ENCODE measurements at regions not wholly inside any gene's neighbourhood (a gene's known extent, or its start where the extent isn't known, plus 50 kb on each side); places are given as distances from the start of the nearest gene placed in this dataset.
A peak's percentile ranks its signal among the peaks of the same experiment; 100 is the strongest.

- no peak for DNase-seq
Measured at GRCh38 chrX:40485102-40485826, 95.5 kb upstream of the ATP6AP2 start.

GRCh38 chrX:40484408-40485091 is 96.2 kb upstream of the ATP6AP2 start:
- DNase-seq: no peak

- DNase-seq: no peak
Measured at GRCh38 chrX:40483502-40483901, 97.3 kb upstream of the ATP6AP2 start.

GRCh38 chrX:40479777-40480318 is 100.9 kb upstream of the ATP6AP2 start:
- DNase-seq: no peak

- DNase-seq: no peak
Measured at GRCh38 chrX:40478474-40479065, 102.2 kb upstream of the ATP6AP2 start.

GRCh38 chrX:40476958-40477357 is 103.8 kb upstream of the ATP6AP2 start:
- no peak for DNase-seq

GRCh38 chrX:40474645-40475044 is 106.1 kb upstream of the ATP6AP2 start:
- no peak for DNase-seq

- DNase-seq: peak; percentile 43
Measured at GRCh38 chrX:40474205-40474626, 106.6 kb upstream of the ATP6AP2 start.

- no peak for DNase-seq
Measured at GRCh38 chrX:40473460-40474204, 107.1 kb upstream of the ATP6AP2 start.

- peak; percentile 78 for DNase-seq
Measured at GRCh38 chrX:40471965-40472648, 108.7 kb upstream of the ATP6AP2 start.

GRCh38 chrX:40470830-40471429 is 109.8 kb upstream of the ATP6AP2 start:
- DNase-seq: no peak

- no peak for DNase-seq
Measured at GRCh38 chrX:40469316-40469715, 111.5 kb upstream of the ATP6AP2 start.

- DNase-seq: peak; percentile 49
Measured at GRCh38 chrX:40468033-40468846, 112.5 kb upstream of the ATP6AP2 start.

- DNase-seq: no peak
Measured at GRCh38 chrX:40467454-40467853, 113.3 kb upstream of the ATP6AP2 start.

GRCh38 chrX:40465735-40466551 is 114.8 kb upstream of the ATP6AP2 start:
- no peak for DNase-seq

- DNase-seq: no peak
Measured at GRCh38 chrX:40462795-40463194, 118.0 kb upstream of the ATP6AP2 start.

- DNase-seq: no peak
Measured at GRCh38 chrX:40460926-40461325, 119.8 kb upstream of the ATP6AP2 start.

GRCh38 chrX:40459571-40460158 is 121.1 kb upstream of the ATP6AP2 start:
- DNase-seq: no peak

- no peak for DNase-seq
Measured at GRCh38 chrX:40457406-40457805, 123.4 kb upstream of the ATP6AP2 start.

Measured in renal pelvis (tissue), 1 donor.